HFFc6 (cell line): ENCODE measurements at regions not wholly inside any gene's neighbourhood (a gene's known extent, or its start where the extent isn't known, plus 50 kb on each side); places are given as distances from the start of the nearest gene placed in this dataset.

Experiments used
- DNase-seq: peaks from one replicate; pipeline ENCODE4 v3.0.0-alpha.2; 2018
- H3K27ac Mint-ChIP-seq: 2 replicates; pipeline ENCODE4 v1.8.0; 2020; ENCODE audit warnings: mild to moderate bottlenecking, mixed read lengths
- H3K27me3 Mint-ChIP-seq: 2 replicates; pipeline ENCODE4 v1.8.0; 2021; ENCODE audit warnings: mild to moderate bottlenecking, moderate library complexity, mixed read lengths; ENCODE audit not compliant: insufficient read depth
- H3K36me3 Mint-ChIP-seq: 2 replicates; pipeline ENCODE4 v1.8.0; 2021; ENCODE audit warnings: low read depth, mixed read lengths
- H3K4me1 Mint-ChIP-seq: 2 replicates; pipeline ENCODE4 v1.8.0; 2020; ENCODE audit warnings: low read depth, mixed read lengths
- H3K4me3 Mint-ChIP-seq: 2 replicates; pipeline ENCODE4 v1.8.0; 2020; ENCODE audit warnings: mild to moderate bottlenecking, moderate library complexity, mixed read lengths
- H3K9me3 Mint-ChIP-seq: 2 replicates; pipeline ENCODE4 v1.8.0; 2020; ENCODE audit warnings: mild to moderate bottlenecking, mixed read lengths
- TF ChIP-seq, protein P1 (sequence below): fragments of 200-600 bp; sonication (generic); IDR thresholded peaks from 2 replicates; pipeline ENCODE4 v1.5.0; 2021; ENCODE audit warnings: antibody characterized with exemption, mild to moderate bottlenecking

DNA sequence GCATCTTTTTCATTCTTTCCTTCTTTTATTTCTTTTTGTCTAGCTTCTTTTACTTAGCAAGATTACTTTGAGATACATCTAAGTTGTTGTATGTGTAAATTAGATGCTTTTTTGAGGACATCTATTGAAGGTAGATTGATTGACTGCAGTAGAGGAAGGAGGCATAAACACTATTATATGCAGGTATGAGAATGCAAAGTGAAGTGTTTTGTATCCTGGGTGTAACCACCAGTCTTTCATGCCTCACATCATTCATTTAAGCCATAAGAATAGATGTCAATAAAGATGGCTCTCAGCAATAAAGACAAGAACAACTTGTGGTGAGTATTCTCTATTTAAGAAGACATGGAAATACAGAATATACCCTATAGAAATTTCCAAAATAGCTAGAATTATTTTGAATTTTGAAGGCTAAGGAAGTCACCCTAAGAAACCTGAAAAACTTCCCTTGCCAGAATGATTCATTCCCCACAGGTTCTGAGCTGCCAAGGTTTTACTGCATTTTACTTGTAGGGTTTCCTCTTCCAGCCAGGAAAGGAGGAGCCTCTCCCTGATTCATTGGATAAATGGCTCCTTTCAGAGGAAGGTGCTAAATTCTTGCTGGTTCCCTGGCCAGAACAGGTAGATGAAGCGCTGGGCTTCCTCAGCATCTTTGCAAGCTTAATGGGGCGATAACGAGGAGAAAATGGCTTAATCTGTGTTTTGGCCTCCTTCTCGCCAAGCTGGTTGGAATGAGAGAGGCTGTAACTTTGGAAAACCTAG lies 279.8 kb upstream of the SLC14A2 start:
- Mint-ChIP-seq H3K4me1 (no peaks in the 10 kb centered on the region), H3K27me3 (no peaks in the 10 kb centered on the region), H3K4me3 (no peak overlapping the region), H3K9me3 (no peaks in the 10 kb centered on the region), H3K36me3 (no peaks in the 10 kb centered on the region), H3K27ac (no peak overlapping the region)
- DNase-seq: no peak
- TF ChIP-seq, protein P1, sequence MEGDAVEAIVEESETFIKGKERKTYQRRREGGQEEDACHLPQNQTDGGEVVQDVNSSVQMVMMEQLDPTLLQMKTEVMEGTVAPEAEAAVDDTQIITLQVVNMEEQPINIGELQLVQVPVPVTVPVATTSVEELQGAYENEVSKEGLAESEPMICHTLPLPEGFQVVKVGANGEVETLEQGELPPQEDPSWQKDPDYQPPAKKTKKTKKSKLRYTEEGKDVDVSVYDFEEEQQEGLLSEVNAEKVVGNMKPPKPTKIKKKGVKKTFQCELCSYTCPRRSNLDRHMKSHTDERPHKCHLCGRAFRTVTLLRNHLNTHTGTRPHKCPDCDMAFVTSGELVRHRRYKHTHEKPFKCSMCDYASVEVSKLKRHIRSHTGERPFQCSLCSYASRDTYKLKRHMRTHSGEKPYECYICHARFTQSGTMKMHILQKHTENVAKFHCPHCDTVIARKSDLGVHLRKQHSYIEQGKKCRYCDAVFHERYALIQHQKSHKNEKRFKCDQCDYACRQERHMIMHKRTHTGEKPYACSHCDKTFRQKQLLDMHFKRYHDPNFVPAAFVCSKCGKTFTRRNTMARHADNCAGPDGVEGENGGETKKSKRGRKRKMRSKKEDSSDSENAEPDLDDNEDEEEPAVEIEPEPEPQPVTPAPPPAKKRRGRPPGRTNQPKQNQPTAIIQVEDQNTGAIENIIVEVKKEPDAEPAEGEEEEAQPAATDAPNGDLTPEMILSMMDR: no peak

DNA sequence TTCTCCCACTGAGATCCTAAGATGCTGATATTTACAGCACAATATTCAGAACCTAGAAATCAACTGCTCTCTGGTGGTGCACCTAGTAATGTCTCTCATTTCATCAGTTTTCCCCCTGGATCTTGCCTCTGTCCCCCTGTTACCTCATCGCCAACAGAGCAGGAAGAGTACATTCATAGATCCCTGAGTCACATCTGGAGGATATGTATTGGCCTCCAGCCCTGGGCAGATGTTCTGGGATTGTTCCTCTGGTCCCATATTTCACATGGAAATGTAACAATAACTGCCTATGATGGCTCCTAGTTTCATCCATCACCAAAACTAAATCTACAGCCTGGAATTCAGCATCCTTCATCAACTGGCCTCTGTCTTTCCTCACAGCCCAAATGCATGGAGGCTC lies 278.8 kb upstream of the SLC14A2 start:
- Mint-ChIP-seq H3K36me3 (no peaks in the 10 kb centered on the region), H3K9me3 (no peaks in the 10 kb centered on the region)
- no peak for DNase-seq

DNA sequence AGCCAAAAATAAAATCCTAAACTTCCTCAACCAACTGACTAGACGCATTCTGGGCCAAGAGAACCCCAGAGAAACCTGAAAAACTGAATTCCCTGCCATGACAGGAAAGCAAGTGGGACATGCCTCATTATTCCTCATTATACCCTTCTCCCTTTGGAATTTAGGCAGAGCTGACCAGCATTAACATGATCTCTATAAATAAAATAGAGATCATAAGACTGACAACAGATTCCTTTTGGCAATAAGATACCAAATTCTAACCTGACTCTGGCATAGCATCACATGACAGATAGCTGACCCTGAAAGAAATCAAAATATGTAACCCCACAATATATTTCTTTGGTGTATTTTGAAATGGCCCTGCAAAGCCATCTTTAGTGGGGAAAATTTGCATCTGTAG lies 277.8 kb upstream of the SLC14A2 start:
- Mint-ChIP-seq H3K27me3 (no peaks in the 10 kb centered on the region), H3K9me3 (no peaks in the 10 kb centered on the region), H3K36me3 (no peaks in the 10 kb centered on the region), H3K4me3 (no peak overlapping the region), H3K27ac (no peak overlapping the region), H3K4me1 (no peaks in the 10 kb centered on the region)
- no peak for DNase-seq
- TF ChIP-seq, protein P1: no peak

More for the DNA sequence above, 278.8 kb upstream of the SLC14A2 start:
- H3K27ac Mint-ChIP-seq: no peak overlapping the region
- no peak overlapping the region for H3K4me3 Mint-ChIP-seq
- H3K4me1 Mint-ChIP-seq: no peaks in the 10 kb centered on the region
- TF ChIP-seq, protein P1: no peak
- H3K27me3 Mint-ChIP-seq: no peaks in the 10 kb centered on the region

DNA sequence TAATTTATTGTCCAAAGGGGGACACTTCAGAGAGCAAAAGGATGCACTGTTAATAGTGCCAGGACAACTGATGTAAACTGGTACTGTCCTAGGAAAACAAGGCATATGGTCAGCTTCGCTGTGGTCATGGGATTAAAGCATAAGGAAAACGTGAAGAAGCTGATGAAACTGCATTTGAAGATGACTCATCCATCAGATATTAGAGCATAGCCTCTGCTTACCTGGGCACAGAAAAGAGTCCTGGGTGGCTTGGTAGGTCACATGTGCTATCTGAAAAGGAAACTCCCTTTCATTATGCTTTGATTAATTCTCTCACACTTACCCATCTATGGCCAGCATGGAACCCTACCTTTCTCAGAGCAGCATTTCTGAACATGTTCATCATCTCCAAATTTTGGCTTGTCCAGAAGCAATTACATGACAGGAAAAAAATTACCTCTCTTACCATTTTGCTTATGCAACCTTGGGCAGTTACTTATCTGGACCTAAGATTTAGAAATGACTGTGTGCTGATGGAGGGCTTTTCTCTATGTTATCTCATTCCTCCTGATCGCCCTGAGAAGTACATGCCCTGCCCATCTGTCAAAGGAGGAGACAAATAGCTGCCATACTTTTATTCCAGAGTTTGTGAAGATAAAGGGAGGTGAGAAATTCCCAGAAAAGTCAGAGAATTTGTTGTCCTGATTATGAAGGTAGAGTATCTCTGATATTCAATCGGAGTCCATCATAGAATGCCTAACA lies 275.3 kb upstream of the SLC14A2 start:
- Mint-ChIP-seq H3K27me3 (no peaks in the 10 kb centered on the region; the same call in 1 of the 2 replicates), H3K9me3 (no peaks in the 10 kb centered on the region), H3K4me3 (no peak overlapping the region), H3K27ac (no peak overlapping the region), H3K4me1 (no peaks in the 10 kb centered on the region), H3K36me3 (no peaks in the 10 kb centered on the region)
- DNase-seq: no peak
- TF ChIP-seq, protein P1: no peak

DNA sequence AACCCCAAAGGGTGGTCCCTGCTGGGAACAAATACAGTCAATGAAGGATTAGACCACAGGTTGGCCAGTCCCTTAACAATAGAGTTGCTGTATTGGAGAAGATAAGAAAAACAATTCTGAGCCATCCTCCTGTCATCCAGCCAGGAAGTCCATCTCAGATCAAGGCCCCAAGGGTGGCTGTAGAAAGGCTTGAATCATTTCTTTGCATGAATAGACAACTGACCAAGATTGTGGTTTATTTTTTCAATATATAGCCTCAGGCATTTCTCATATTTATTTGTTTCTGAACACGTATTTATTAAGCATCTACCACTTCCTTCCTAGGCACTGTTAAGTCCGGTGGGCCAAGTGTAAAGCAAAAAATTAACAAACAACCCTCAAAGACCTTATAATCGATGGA lies 274.4 kb upstream of the SLC14A2 start:
- TF ChIP-seq, protein P1: no peak
- Mint-ChIP-seq H3K4me3 (no peak overlapping the region), H3K4me1 (no peaks in the 10 kb centered on the region), H3K36me3 (no peaks in the 10 kb centered on the region), H3K27ac (no peak overlapping the region), H3K27me3 (no peaks in the 10 kb centered on the region; the same call in 1 of the 2 replicates), H3K9me3 (no peaks in the 10 kb centered on the region)
- DNase-seq: no peak
